Panc1 (cell line): ENCODE measurements at regions not wholly inside any gene's neighbourhood (a gene's known extent, or its start where the extent isn't known, plus 50 kb on each side); places are given as distances from the start of the nearest gene placed in this dataset.
"Not testable (repeated sequence)": the region's sequence is repeated elsewhere in the genome, so short reads cannot be mapped to it uniquely, and the experiment has no call there.

Source experiments
- ATAC-seq: fragments of 200-7000 bp; cut with Tn5 transposase; 2 replicates; pipeline ENCODE4 v1.9.1; 2020; ENCODE audit warnings: mild to moderate bottlenecking, moderate library complexity
- BruUV-seq: library from RNA; stranded (reverse); fragments of 400-500 nt; replicated peaks from 2 replicates; lab custom pipeline; 2021; lab: Mats Ljungman, UMichigan
- CTCF ChIA-PET: fragments of 300-600 bp; sonication (Branson Sonifier 250); formaldehyde crosslinking; loops from one replicate; lab custom pipeline; 2022; ENCODE audit warnings: antibody characterized with exemption; lab: Charles Lee
- POLR2A ChIA-PET: fragments of 300-600 bp; sonication (Branson Sonifier 250); formaldehyde crosslinking; loops from one replicate; lab custom pipeline; 2022; ENCODE audit warnings: antibody characterized with exemption; lab: Charles Lee
- DNase-seq: peaks from one replicate; pipeline ENCODE4 v3.0.0-alpha.2; 2010; ENCODE audit warnings: low read depth, low spot score
- H3K27ac ChIP-seq: 2 replicates; pipeline ENCODE4 v1.5.1; 2011; ENCODE audit warnings: mild to moderate bottlenecking, low read length, inconsistent platforms
- H3K27me3 ChIP-seq: fragments of 200-500 bp; sonication (Bioruptor generic); 2 replicates; pipeline ENCODE4 v1.6.0; 2014; ENCODE audit warnings: low read length, inconsistent platforms; ENCODE audit not compliant: control insufficient read depth, insufficient read depth
- H3K36me3 ChIP-seq: fragments of 200-500 bp; sonication (Bioruptor generic); 2 replicates; pipeline ENCODE4 v1.5.1; 2014; ENCODE audit warnings: inconsistent platforms, mild to moderate bottlenecking, low read length, moderate library complexity; ENCODE audit not compliant: control insufficient read depth, insufficient read depth
- H3K4me1 ChIP-seq: 2 replicates; pipeline ENCODE4 v1.5.1; 2011; ENCODE audit warnings: inconsistent platforms, mild to moderate bottlenecking, low read length, moderate library complexity; ENCODE audit not compliant: control insufficient read depth, insufficient read depth
- H3K4me3 ChIP-seq, 2 experiments: 2 replicates each; pipeline ENCODE4 v1.5.1; 2011 to 2012; ENCODE audit warnings: low read depth in 2 of 2, low read length in 2 of 2, mild to moderate bottlenecking in 2 of 2, inconsistent platforms in 1 of 2, moderate library complexity in 1 of 2
- H3K9me3 ChIP-seq: fragments of 200-500 bp; sonication (Bioruptor generic); 2 replicates; pipeline ENCODE4 v1.5.1; 2014; ENCODE audit warnings: low read depth, mild to moderate bottlenecking, inconsistent platforms, low read length, moderate library complexity; ENCODE audit not compliant: control insufficient read depth, insufficient read depth
- POLR2AphosphoS5 ChIP-seq: IDR thresholded peaks from 2 replicates; pipeline ENCODE4 v1.6.1; 2012; ENCODE audit warnings: mild to moderate bottlenecking, low read depth, low read length, moderate library complexity
- REST ChIP-seq, 2 experiments: IDR thresholded peaks; 2 replicates each; pipeline ENCODE4 v1.6.1; 2011 to 2012; ENCODE audit warnings: low read depth in 2 of 2, control low read depth in 1 of 2, low read length in 1 of 2, mild to moderate bottlenecking in 1 of 2, moderate library complexity in 1 of 2; ENCODE audit not compliant: insufficient read depth in 1 of 2
- SIN3A ChIP-seq: IDR thresholded peaks from 2 replicates; pipeline ENCODE4 v1.6.1; 2012; ENCODE audit warnings: low read depth, mild to moderate bottlenecking, low read length, moderate library complexity, borderline replicate concordance; ENCODE audit not compliant: insufficient read depth
- TCF7L2 ChIP-seq: IDR thresholded peaks from 2 replicates; pipeline ENCODE4 v1.6.1; 2011; ENCODE audit warnings: mild to moderate bottlenecking, low read depth, low read length, inconsistent platforms
- in situ Hi-C: cut with HindIII; loops from 2 replicates; pipeline ENCODE4 v1.10.0; 2016; ENCODE audit warnings: low sequenced_read_pairs, low pct_unique_long_range_greater_than_20kb
- intact Hi-C: fragments of 100-400 bp; cut with micrococcal nuclease; formaldehyde crosslinking; loops from one replicate; pipeline ENCODE4 v1.10.0; 2022; ENCODE audit not compliant: unreplicated experiment
- TF ChIP-seq, protein P1 (sequence below): fragments of 450-650 bp; IDR thresholded peaks from 2 replicates; pipeline ENCODE4 v1.5.1; 2017; ENCODE audit warnings: mild to moderate bottlenecking

DNA sequence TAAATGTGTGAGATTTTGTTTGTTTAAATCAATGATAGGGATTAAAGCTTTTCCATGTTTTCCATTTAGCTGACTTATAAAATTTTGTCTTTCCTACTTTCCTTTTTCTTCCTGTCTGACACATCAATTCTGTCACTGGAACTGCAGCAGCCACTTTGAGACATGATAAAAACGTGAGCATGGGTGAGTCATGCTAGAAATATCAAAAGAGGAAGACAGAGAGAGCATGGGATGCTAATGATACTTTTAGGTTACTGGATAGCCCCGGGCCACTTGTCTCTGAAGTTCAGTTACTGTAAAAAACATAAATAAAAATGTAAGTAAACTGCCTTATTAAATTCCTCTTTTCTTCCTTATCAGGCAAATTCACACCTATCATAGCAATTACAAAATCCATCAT lies 1332.0 kb upstream of the PCDH20 start:
- H3K27ac ChIP-seq: no peak overlapping the region
- no peak overlapping the region for H3K4me3 ChIP-seq
- ChIA-PET CTCF (no interaction called here), POLR2A (no interaction called here)
- DNase-seq (no peak), ATAC-seq (no peak)
- no peaks in the 10 kb centered on the region for H3K36me3 ChIP-seq
- H3K27me3 ChIP-seq: no peaks in the 10 kb centered on the region
- TF ChIP-seq REST (IDR thresholded peaks at IDR 0.05; ENCODE audit: insufficient read depth in 1 of 2, low read depth in 2 of 2, low read length in 1 of 2) (no peak), POLR2AphosphoS5 (no peak), TCF7L2 (no peak), SIN3A (no peak)
- TF ChIP-seq, protein P1, sequence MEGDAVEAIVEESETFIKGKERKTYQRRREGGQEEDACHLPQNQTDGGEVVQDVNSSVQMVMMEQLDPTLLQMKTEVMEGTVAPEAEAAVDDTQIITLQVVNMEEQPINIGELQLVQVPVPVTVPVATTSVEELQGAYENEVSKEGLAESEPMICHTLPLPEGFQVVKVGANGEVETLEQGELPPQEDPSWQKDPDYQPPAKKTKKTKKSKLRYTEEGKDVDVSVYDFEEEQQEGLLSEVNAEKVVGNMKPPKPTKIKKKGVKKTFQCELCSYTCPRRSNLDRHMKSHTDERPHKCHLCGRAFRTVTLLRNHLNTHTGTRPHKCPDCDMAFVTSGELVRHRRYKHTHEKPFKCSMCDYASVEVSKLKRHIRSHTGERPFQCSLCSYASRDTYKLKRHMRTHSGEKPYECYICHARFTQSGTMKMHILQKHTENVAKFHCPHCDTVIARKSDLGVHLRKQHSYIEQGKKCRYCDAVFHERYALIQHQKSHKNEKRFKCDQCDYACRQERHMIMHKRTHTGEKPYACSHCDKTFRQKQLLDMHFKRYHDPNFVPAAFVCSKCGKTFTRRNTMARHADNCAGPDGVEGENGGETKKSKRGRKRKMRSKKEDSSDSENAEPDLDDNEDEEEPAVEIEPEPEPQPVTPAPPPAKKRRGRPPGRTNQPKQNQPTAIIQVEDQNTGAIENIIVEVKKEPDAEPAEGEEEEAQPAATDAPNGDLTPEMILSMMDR: no peak
- intact Hi-C loops (no loop called here), in situ Hi-C loops (no loop called here)
- no TSS peak for BruUV-seq
- no peaks in the 10 kb centered on the region for H3K9me3 ChIP-seq
- no peaks in the 10 kb centered on the region for H3K4me1 ChIP-seq

DNA sequence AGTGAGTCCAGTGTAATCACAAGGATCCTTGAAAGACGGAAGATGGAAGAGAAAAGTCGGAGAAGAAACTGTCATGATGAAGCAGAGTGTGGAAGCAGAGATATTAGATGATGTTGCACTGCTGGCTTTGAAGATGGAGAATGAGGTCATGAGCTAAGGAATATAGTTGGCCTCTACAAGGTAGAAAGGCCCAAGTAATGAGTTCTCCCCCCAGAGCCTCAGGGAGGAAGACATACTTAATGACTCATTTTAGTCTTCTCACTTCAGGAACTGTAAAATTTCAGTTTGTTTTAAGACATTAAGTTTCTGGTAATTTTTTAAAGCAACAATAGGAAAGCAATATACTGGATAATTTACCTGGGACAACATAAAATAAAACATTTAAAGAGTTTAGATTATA lies 1331.5 kb upstream of the PCDH20 start:
- Histone ChIP-seq H3K36me3 (no peaks in the 10 kb centered on the region), H3K27me3 (no peaks in the 10 kb centered on the region), H3K4me1 (no peaks in the 10 kb centered on the region), H3K9me3 (no peaks in the 10 kb centered on the region), H3K4me3 (no peak overlapping the region), H3K27ac (no peak overlapping the region)
- BruUV-seq: no TSS peak
- TF ChIP-seq, protein P1: no peak
- TF ChIP-seq REST (IDR thresholded peaks at IDR 0.05; ENCODE audit: insufficient read depth in 1 of 2, low read depth in 2 of 2, low read length in 1 of 2) (no peak), POLR2AphosphoS5 (no peak), SIN3A (no peak), TCF7L2 (no peak)
- POLR2A ChIA-PET: no interaction called here
- ATAC-seq (no peak), DNase-seq (no peak)
- intact Hi-C loops: no loop called here
- in situ Hi-C loops: no loop called here
- CTCF ChIA-PET: no interaction called here

DNA sequence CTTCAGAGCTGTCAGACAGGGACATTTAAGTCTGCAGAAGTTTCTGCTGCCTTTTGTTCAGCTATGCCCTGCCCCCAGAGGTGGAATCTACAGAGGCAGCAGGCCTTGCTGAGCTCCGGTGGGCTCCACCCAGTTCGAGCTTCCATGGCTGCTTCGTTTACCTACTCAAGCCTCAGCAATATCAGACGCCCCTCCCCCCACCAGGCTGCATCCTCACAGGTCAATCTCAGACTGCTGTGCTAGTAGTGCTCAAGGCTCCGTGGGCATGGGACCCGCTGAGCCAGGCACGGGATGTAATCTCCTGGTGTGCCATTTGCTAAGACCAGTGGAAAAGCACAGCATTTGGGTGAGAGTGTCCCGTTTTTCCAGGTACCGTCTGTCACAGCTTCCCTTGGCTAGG lies 1314.1 kb upstream of the PCDH20 start:
- in situ Hi-C loops, POLR2A ChIA-PET, H3K27me3 ChIP-seq, H3K4me1 ChIP-seq, intact Hi-C loops, H3K36me3 ChIP-seq, CTCF ChIA-PET, H3K27ac ChIP-seq, ATAC-seq, DNase-seq, BruUV-seq, H3K9me3 ChIP-seq, H3K4me3 ChIP-seq: not testable (repeated sequence)
